ENCODE measurements at regions not wholly inside any gene's neighbourhood (a gene's known extent, or its start where the extent isn't known, plus 50 kb on each side); places are given as distances from the start of the nearest gene placed in this dataset.

DNA sequence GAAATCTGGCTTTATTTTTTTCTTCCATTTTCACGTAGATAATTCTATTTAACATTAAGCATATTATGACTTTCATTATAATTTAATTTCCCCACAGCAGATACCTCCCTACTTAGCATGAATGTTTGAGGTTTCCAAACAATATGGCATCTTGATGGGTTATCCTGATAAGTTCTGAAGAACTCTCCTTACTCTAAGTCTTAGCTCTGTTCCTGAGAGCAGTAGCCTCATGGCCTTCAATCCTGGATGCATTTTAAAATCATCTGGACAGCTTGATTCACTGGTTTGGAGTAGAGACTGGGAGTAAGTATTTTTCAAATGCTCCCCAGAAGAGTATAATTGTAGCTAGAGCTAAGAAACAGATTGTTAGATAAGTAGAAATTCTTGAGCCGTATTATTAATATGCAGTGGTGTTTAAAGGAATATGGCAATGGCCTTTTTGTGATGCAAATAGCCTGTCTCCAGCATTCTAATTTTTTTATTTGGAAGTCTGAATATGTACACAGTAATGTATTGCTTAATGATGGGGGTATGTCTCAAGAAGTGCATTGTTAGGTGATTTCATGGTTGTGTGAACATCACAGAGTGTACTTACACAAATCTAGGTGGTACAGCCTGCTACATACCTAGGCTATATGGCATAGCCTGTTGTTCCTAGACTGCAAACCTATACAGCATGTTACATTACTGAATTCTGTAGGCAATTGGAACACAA is 110.5 kb upstream of the EEF1E1 start:
- TF ChIP-seq, protein P1, sequence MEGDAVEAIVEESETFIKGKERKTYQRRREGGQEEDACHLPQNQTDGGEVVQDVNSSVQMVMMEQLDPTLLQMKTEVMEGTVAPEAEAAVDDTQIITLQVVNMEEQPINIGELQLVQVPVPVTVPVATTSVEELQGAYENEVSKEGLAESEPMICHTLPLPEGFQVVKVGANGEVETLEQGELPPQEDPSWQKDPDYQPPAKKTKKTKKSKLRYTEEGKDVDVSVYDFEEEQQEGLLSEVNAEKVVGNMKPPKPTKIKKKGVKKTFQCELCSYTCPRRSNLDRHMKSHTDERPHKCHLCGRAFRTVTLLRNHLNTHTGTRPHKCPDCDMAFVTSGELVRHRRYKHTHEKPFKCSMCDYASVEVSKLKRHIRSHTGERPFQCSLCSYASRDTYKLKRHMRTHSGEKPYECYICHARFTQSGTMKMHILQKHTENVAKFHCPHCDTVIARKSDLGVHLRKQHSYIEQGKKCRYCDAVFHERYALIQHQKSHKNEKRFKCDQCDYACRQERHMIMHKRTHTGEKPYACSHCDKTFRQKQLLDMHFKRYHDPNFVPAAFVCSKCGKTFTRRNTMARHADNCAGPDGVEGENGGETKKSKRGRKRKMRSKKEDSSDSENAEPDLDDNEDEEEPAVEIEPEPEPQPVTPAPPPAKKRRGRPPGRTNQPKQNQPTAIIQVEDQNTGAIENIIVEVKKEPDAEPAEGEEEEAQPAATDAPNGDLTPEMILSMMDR (IDR thresholded peaks at IDR 0.05), result no peak
- TF ChIP-seq POLR2A (IDR thresholded peaks at IDR 0.05), result no peak
- TF ChIP-seq POLR2AphosphoS5 (IDR thresholded peaks at IDR 0.05), result no peak
